Neural progenitor cell (in vitro differentiated cells): ENCODE measurements at regions not wholly inside any gene's neighbourhood (a gene's known extent, or its start where the extent isn't known, plus 50 kb on each side); places are given as distances from the start of the nearest gene placed in this dataset.

ENCODE experiments used
- DNase-seq: peaks from one replicate; pipeline ENCODE4 v3.0.0-alpha.2; 2016; ENCODE audit warnings: low spot score
- H2AFZ ChIP-seq: fragments of 200-600 bp; sonication (generic); replicated peaks from 2 replicates; pipeline ENCODE4 v1.6.1; 2016; ENCODE audit warnings: antibody characterized with exemption
- H3F3A ChIP-seq: fragments of 200-600 bp; sonication (generic); 2 replicates; pipeline ENCODE4 v1.6.1; 2016; ENCODE audit warnings: antibody characterized with exemption, low read depth
- H3K27ac ChIP-seq: fragments of 200-600 bp; sonication (generic); 2 replicates; pipeline ENCODE4 v1.5.1; 2016; ENCODE audit warnings: mild to moderate bottlenecking
- H3K27me3 ChIP-seq: fragments of 200-600 bp; sonication (generic); 2 replicates; pipeline ENCODE4 v1.6.1; 2016; ENCODE audit warnings: mild to moderate bottlenecking, moderate library complexity
- H3K36me3 ChIP-seq: fragments of 200-600 bp; sonication (generic); 2 replicates; pipeline ENCODE4 v1.5.1; 2016
- H3K4me1 ChIP-seq: fragments of 200-600 bp; sonication (generic); 2 replicates; pipeline ENCODE4 v1.6.1; 2016; ENCODE audit warnings: mixed run types
- H3K4me2 ChIP-seq: fragments of 200-600 bp; sonication (generic); 2 replicates; pipeline ENCODE4 v1.6.1; 2016
- H3K4me3 ChIP-seq: fragments of 200-600 bp; sonication (generic); 2 replicates; pipeline ENCODE4 v1.5.1; 2016
- H3K79me2 ChIP-seq: fragments of 200-600 bp; sonication (generic); 2 replicates; pipeline ENCODE4 v1.6.1; 2016; ENCODE audit warnings: low read depth
- H3K9ac ChIP-seq: fragments of 200-600 bp; sonication (generic); 2 replicates; pipeline ENCODE4 v1.6.1; 2016
- H3K9me3 ChIP-seq: fragments of 200-600 bp; sonication (generic); 2 replicates; pipeline ENCODE4 v1.5.1; 2016; ENCODE audit warnings: low read depth
- H4K20me1 ChIP-seq: fragments of 200-600 bp; sonication (generic); 2 replicates; pipeline ENCODE4 v1.6.1; 2016; ENCODE audit warnings: low read depth
- H3K27ac Mint-ChIP-seq: 3 replicates; pipeline ENCODE4 v1.8.0; 2021; ENCODE audit warnings: mixed read lengths
- H3K27me3 Mint-ChIP-seq: 2 replicates; pipeline ENCODE4 v1.8.0; 2022; ENCODE audit warnings: low read depth, mild to moderate bottlenecking, inconsistent platforms, moderate library complexity, mixed read lengths; ENCODE audit not compliant: insufficient read depth
- H3K36me3 Mint-ChIP-seq: 3 replicates; pipeline ENCODE4 v1.8.0; 2021; ENCODE audit warnings: mixed read lengths
- H3K4me1 Mint-ChIP-seq: 3 replicates; pipeline ENCODE4 v1.8.0; 2021; ENCODE audit warnings: mixed read lengths
- H3K4me3 Mint-ChIP-seq: 3 replicates; pipeline ENCODE4 v1.8.0; 2021; ENCODE audit warnings: mild to moderate bottlenecking, moderate library complexity, mixed read lengths
- H3K9me3 Mint-ChIP-seq: 3 replicates; pipeline ENCODE4 v1.8.0; 2020; ENCODE audit warnings: mixed read lengths
- CTCF ChIP-seq: fragments of 200-600 bp; sonication (generic); IDR thresholded peaks from 2 replicates; pipeline ENCODE4 v1.5.1; 2017; ENCODE audit warnings: antibody characterized with exemption, mild to moderate bottlenecking
- EZH2 ChIP-seq: fragments of 200-600 bp; sonication (generic); IDR thresholded peaks from 2 replicates; pipeline ENCODE4 v1.6.1; 2017; ENCODE audit warnings: antibody characterized with exemption, mild to moderate bottlenecking, moderate library complexity
- EZH2phosphoT487 ChIP-seq: fragments of 200-600 bp; sonication (generic); IDR thresholded peaks from 2 replicates; pipeline ENCODE4 v1.6.1; 2017; ENCODE audit warnings: antibody characterized with exemption

- TF ChIP-seq EZH2phosphoT487 (no peak), CTCF (no peak), EZH2 (no peak)
- Histone ChIP-seq H3F3A (no peaks in the 10 kb centered on the region), H3K27ac (no peak overlapping the region), H4K20me1 (no peaks in the 10 kb centered on the region), H3K4me1 (no peaks in the 10 kb centered on the region), H3K9me3 (no peaks in the 10 kb centered on the region), H3K36me3 (no peaks in the 10 kb centered on the region), H3K79me2 (no peaks in the 10 kb centered on the region), H3K4me2 (no peak overlapping the region), H2AFZ (no peak overlapping the region), H3K4me3 (no peak overlapping the region), H3K27me3 (no peaks in the 10 kb centered on the region), H3K9ac (no peak overlapping the region)
- Mint-ChIP-seq H3K27me3 (no peaks in the 10 kb centered on the region), H3K4me3 (no peak overlapping the region), H3K36me3 (no peaks in the 10 kb centered on the region), H3K9me3 (no peaks in the 10 kb centered on the region), H3K4me1 (no peaks in the 10 kb centered on the region), H3K27ac (no peak overlapping the region)
- DNase-seq, result no peak
Observed at GRCh38 chr21:35617491-35617890, 442.8 kb downstream of the SETD4 start.

GRCh38 chr21:35616090-35616489, 444.2 kb downstream of the SETD4 start:
- Histone ChIP-seq H3K79me2 (no peaks in the 10 kb centered on the region), H3K4me1 (no peaks in the 10 kb centered on the region), H3K9ac (no peak overlapping the region), H3K9me3 (no peaks in the 10 kb centered on the region), H3K4me2 (no peak overlapping the region), H3K27me3 (no peaks in the 10 kb centered on the region), H3K27ac (no peak overlapping the region), H2AFZ (no peak overlapping the region), H3K36me3 (no peaks in the 10 kb centered on the region), H3K4me3 (no peak overlapping the region), H3F3A (no peaks in the 10 kb centered on the region), H4K20me1 (no peaks in the 10 kb centered on the region)
- Mint-ChIP-seq H3K27ac (no peak overlapping the region), H3K4me1 (no peaks in the 10 kb centered on the region), H3K9me3 (no peaks in the 10 kb centered on the region), H3K27me3 (no peaks in the 10 kb centered on the region), H3K36me3 (no peaks in the 10 kb centered on the region), H3K4me3 (no peak overlapping the region)
- TF ChIP-seq EZH2phosphoT487 (no peak), EZH2 (no peak), CTCF (no peak)
- DNase-seq, result no peak

- H3F3A ChIP-seq, result no peaks in the 10 kb centered on the region
- no peak overlapping the region for H3K27ac Mint-ChIP-seq
Observed at GRCh38 chr21:35615325-35615724, 445.0 kb downstream of the SETD4 start.

More at GRCh38 chr21:35615325-35615724, 445.0 kb downstream of the SETD4 start:
- H3K27me3 ChIP-seq, result no peaks in the 10 kb centered on the region
- no peaks in the 10 kb centered on the region for H3K79me2 ChIP-seq
- no peaks in the 10 kb centered on the region for H3K36me3 ChIP-seq
- no peak overlapping the region for H3K27ac ChIP-seq
- no peak overlapping the region for H3K4me2 ChIP-seq
- Mint-ChIP-seq H3K4me3 (no peak overlapping the region), H3K36me3 (no peaks in the 10 kb centered on the region), H3K27me3 (no peaks in the 10 kb centered on the region), H3K9me3 (no peaks in the 10 kb centered on the region), H3K4me1 (no peaks in the 10 kb centered on the region)
- DNase-seq, result no peak
- no peak overlapping the region for H3K9ac ChIP-seq
- no peaks in the 10 kb centered on the region for H3K4me1 ChIP-seq
- H2AFZ ChIP-seq, result no peak overlapping the region
- no peak overlapping the region for H3K4me3 ChIP-seq
- TF ChIP-seq CTCF (no peak), EZH2 (no peak), EZH2phosphoT487 (no peak)
- no peaks in the 10 kb centered on the region for H3K9me3 ChIP-seq
- no peaks in the 10 kb centered on the region for H4K20me1 ChIP-seq
